ENCODE measurements at regions not wholly inside any gene's neighbourhood (a gene's known extent, or its start where the extent isn't known, plus 50 kb on each side); places are given as distances from the start of the nearest gene placed in this dataset.

- WGBS, 2 donors: 57 to 71% methylated on average over 3 of the region's 3 CpGs
- TF ChIP-seq CTCF (IDR thresholded peaks at IDR 0.05): no peak
- no peak for TF ChIP-seq EP300 (IDR thresholded peaks at IDR 0.05)
- no peak for TF ChIP-seq POLR2A (IDR thresholded peaks at IDR 0.05)
- DNase-seq (ENCODE audit: low spot score in 2 of 2): no peak
- Histone ChIP-seq H3K36me3 (no peaks in the 10 kb centered on the region), H3K4me3 (no peak overlapping the region), H3K27ac (no peak overlapping the region), H3K27me3 (no peaks in the 10 kb centered on the region), H3K4me1 (no peaks in the 10 kb centered on the region), H3K9me3 (no peaks in the 10 kb centered on the region)
These were observed 246.3 kb downstream of the OGFRL1 start for GRCh38 chr6:71534921-71535320.

DNA sequence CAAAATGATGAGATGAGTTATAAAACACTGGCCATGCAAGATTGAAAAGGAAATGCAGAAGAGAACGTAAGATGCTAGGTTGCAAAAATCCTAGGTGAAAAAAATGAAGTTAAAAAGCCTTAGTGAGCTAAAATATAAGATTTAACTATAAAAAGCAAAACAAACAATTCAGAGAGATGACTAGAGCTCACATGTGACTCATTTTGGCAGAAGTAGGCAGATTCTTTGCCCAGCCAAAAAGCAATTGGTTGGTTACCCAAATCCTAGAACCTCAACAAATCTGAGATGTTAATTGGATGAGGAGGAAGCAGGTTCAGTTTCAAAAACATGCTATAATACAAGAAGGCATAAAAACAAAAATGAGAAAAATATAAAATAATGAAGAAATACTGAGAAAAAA is 249.1 kb downstream of the OGFRL1 start:
- H3K36me3 ChIP-seq: no peaks in the 10 kb centered on the region
- H3K27ac ChIP-seq: no peak overlapping the region
- H3K9me3 ChIP-seq: no peaks in the 10 kb centered on the region
- TF ChIP-seq POLR2A (IDR thresholded peaks at IDR 0.05): no peak
- no peak for TF ChIP-seq CTCF (IDR thresholded peaks at IDR 0.05)
- TF ChIP-seq EP300 (IDR thresholded peaks at IDR 0.05): no peak
- H3K27me3 ChIP-seq: no peaks in the 10 kb centered on the region
- no peaks in the 10 kb centered on the region for H3K4me1 ChIP-seq
- no peak for DNase-seq (ENCODE audit: low spot score in 2 of 2)
- WGBS, 2 donors: 66% methylated on average over 1 of the region's 1 CpG
- no peak overlapping the region for H3K4me3 ChIP-seq

DNA sequence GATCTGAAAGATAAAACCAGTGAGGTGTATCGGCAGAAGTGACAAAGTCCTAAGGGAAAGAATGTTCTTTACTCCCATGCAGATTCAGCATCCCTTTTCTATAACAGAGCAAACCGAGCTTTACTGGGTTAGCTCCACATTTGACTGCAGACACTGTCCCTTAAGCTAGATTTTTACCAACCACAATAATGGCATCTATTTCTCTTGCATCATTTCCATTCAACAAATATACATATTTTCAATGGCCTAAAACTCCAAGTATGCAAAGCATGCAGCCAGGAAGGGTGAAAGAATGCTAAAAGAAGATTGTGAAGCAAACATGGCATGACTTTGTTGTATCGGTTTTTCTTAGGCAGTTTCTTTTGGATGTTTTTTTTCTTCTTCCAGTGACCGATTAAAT is 255.4 kb downstream of the OGFRL1 start:
- no peaks in the 10 kb centered on the region for H3K27me3 ChIP-seq
- no peaks in the 10 kb centered on the region for H3K36me3 ChIP-seq
- DNase-seq (ENCODE audit: low spot score in 2 of 2): no peak
- no peak overlapping the region for H3K4me3 ChIP-seq
- WGBS, 2 donors: 47 to 54% methylated on average over 4 of the region's 4 CpGs
- no peaks in the 10 kb centered on the region for H3K4me1 ChIP-seq
- TF ChIP-seq CTCF (IDR thresholded peaks at IDR 0.05) (no peak), POLR2A (IDR thresholded peaks at IDR 0.05) (no peak), EP300 (IDR thresholded peaks at IDR 0.05) (no peak)
- no peak overlapping the region for H3K27ac ChIP-seq
- H3K9me3 ChIP-seq: no peaks in the 10 kb centered on the region

DNA sequence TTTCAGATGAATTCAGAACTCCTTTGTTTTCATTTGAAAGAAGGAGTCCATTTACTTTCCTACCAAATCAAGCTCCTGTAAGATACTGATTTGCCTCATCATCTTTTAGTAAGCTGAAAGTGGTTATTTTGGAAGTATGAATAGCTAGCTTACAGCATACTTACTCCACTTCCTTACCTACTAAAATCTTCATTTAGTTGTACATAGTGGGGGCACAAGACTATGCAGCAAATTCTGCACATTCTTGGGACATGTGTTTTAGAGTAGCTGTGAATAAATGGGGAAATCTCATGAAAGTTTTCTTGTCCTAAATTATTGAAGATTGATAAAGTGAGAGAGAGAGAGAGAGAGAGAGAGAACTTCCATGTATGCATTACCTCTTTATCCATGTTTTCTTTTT is 256.3 kb downstream of the OGFRL1 start:
- H3K4me1 ChIP-seq: no peaks in the 10 kb centered on the region
- H3K27me3 ChIP-seq: no peaks in the 10 kb centered on the region
- no peaks in the 10 kb centered on the region for H3K36me3 ChIP-seq
- no peaks in the 10 kb centered on the region for H3K9me3 ChIP-seq
- TF ChIP-seq CTCF (IDR thresholded peaks at IDR 0.05) (no peak), POLR2A (IDR thresholded peaks at IDR 0.05) (no peak), EP300 (IDR thresholded peaks at IDR 0.05) (no peak)
- no peak overlapping the region for H3K4me3 ChIP-seq
- no peak overlapping the region for H3K27ac ChIP-seq
- no peak for DNase-seq (ENCODE audit: low spot score in 2 of 2)

DNA sequence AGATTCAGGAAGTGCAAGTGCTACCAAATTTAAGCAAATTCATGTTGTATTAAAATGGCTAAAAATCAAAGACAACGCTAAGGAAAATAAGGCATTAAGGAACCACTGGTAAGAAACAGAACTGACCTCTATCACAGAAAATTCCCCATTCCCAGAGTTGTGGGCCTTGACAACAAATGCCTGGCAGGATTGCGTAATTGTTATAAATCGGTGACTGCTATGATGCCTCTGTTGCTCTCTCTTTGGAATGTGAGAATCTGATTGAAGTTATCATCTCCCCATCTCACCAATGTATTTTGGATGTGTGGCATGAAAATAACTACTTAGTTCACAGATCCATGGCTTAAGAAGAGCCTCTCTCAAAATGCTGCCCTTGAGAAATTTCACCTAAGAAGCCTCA is 257.3 kb downstream of the OGFRL1 start:
- no peaks in the 10 kb centered on the region for H3K4me1 ChIP-seq
- TF ChIP-seq CTCF (IDR thresholded peaks at IDR 0.05): no peak
- no peak for TF ChIP-seq EP300 (IDR thresholded peaks at IDR 0.05)
- no peak for TF ChIP-seq POLR2A (IDR thresholded peaks at IDR 0.05)
- H3K27ac ChIP-seq: no peak overlapping the region
- no peaks in the 10 kb centered on the region for H3K9me3 ChIP-seq
- no peaks in the 10 kb centered on the region for H3K27me3 ChIP-seq
- DNase-seq (ENCODE audit: low spot score in 2 of 2): no peak
- no peaks in the 10 kb centered on the region for H3K36me3 ChIP-seq
- no peak overlapping the region for H3K4me3 ChIP-seq
- 93 to 94% methylated on average over 3 of the region's 3 CpGs for WGBS, 2 donors
